Upper lobe of left lung (tissue), 4 donors: ENCODE measurements at regions not wholly inside any gene's neighbourhood (a gene's known extent, or its start where the extent isn't known, plus 50 kb on each side); places are given as distances from the start of the nearest gene placed in this dataset.

ENCODE experiments used
- EP300 ChIP-seq, 4 donors: sonication (generic); formaldehyde crosslinking; IDR thresholded peaks; one replicate each; pipeline ENCODE4 v1.5.1; 2017; ENCODE audit warnings: antibody characterized with exemption in 4 of 4, control low read depth in 2 of 4
- POLR2A ChIP-seq, 4 donors: fragments of 450-650 bp; IDR thresholded peaks; one replicate each; pipeline ENCODE4 v1.5.1; 2016 to 2017; ENCODE audit warnings: antibody characterized with exemption in 4 of 4, mild to moderate bottlenecking in 2 of 4
- TF ChIP-seq, protein P1 (sequence below), 6 experiments: fragments of 450-650 bp in 4 of 6; fragments of 200-600 bp in 2 of 6; sonication (generic) in 2 of 6; IDR thresholded peaks; one replicate each; pipeline ENCODE4 v1.5.1; 2016 to 2019; ENCODE audit warnings: antibody characterized with exemption in 6 of 6

- no peak for TF ChIP-seq POLR2A (IDR thresholded peaks at IDR 0.05)
- TF ChIP-seq, protein P1, sequence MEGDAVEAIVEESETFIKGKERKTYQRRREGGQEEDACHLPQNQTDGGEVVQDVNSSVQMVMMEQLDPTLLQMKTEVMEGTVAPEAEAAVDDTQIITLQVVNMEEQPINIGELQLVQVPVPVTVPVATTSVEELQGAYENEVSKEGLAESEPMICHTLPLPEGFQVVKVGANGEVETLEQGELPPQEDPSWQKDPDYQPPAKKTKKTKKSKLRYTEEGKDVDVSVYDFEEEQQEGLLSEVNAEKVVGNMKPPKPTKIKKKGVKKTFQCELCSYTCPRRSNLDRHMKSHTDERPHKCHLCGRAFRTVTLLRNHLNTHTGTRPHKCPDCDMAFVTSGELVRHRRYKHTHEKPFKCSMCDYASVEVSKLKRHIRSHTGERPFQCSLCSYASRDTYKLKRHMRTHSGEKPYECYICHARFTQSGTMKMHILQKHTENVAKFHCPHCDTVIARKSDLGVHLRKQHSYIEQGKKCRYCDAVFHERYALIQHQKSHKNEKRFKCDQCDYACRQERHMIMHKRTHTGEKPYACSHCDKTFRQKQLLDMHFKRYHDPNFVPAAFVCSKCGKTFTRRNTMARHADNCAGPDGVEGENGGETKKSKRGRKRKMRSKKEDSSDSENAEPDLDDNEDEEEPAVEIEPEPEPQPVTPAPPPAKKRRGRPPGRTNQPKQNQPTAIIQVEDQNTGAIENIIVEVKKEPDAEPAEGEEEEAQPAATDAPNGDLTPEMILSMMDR (IDR thresholded peaks at IDR 0.05), result no peak
- no peak for TF ChIP-seq EP300 (IDR thresholded peaks at IDR 0.05)
These were observed 376.5 kb downstream of the HNRNPD start for GRCh38 chr4:81997313-81997712.
